HEK293 (cell line): ENCODE measurements at regions not wholly inside any gene's neighbourhood (a gene's known extent, or its start where the extent isn't known, plus 50 kb on each side); places are given as distances from the start of the nearest gene placed in this dataset.

ENCODE experiments used
- CTCF ChIA-PET: fragments of 350-600 bp; formaldehyde crosslinking; extraction: SDS; loops from one replicate; lab custom pipeline; 2021; ENCODE audit warnings: antibody characterized with exemption; lab: Yijun Ruan, JAX
- POLR2A ChIA-PET: fragments of 300-600 bp; formaldehyde crosslinking; extraction: SDS; loops from one replicate; lab custom pipeline; 2020; ENCODE audit warnings: antibody characterized with exemption, inconsistent platforms; lab: Yijun Ruan, JAX
- H3K27ac ChIP-seq: fragments of 200-500 bp; sonication (Bioruptor generic); 2 replicates; pipeline ENCODE4 v1.5.1; 2014; ENCODE audit warnings: low read depth, low read length, control low read depth, inconsistent platforms; ENCODE audit errors: extremely low read depth
- H3K36me3 ChIP-seq, 2 experiments: fragments of 200-500 bp in 1 of 2; sonication (Bioruptor generic) in 1 of 2; 1 replicate in 1 of 2; 2 replicates in 1 of 2; pipeline ENCODE4 v1.5.1; 2014 to 2017; ENCODE audit warnings: inconsistent platforms in 2 of 2, low read length in 2 of 2; ENCODE audit not compliant: control insufficient read depth in 2 of 2, insufficient read depth in 1 of 2
- H3K4me1 ChIP-seq: fragments of 200-500 bp; sonication (Bioruptor generic); 2 replicates; pipeline ENCODE4 v1.5.1; 2014; ENCODE audit warnings: mild to moderate bottlenecking, low read length, inconsistent platforms; ENCODE audit not compliant: control insufficient read depth, insufficient read depth
- H3K4me3 ChIP-seq: 2 replicates; pipeline ENCODE4 v1.5.1; 2011; ENCODE audit warnings: low read depth, mild to moderate bottlenecking, control low read depth, low read length, moderate library complexity
- H3K9me3 ChIP-seq: fragments of 200-500 bp; sonication (Bioruptor generic); 2 replicates; pipeline ENCODE4 v1.5.1; 2014; ENCODE audit warnings: low read depth, low read length, inconsistent platforms; ENCODE audit not compliant: control insufficient read depth, insufficient read depth
- GLI4 ChIP-seq: fragments of 450-650 bp; formaldehyde crosslinking; IDR thresholded peaks from 2 replicates; pipeline ENCODE4 v1.5.1; 2016; ENCODE audit warnings: missing biosample characterization, missing genetic modification characterization
- KLF9 ChIP-seq: fragments of 450-650 bp; formaldehyde crosslinking; IDR thresholded peaks from 2 replicates; pipeline ENCODE4 v1.5.1; 2016; ENCODE audit warnings: missing biosample characterization, missing genetic modification characterization, low read depth
- MEIS1 ChIP-seq: sonication (generic); formaldehyde crosslinking; IDR thresholded peaks from 2 replicates; pipeline ENCODE4 v1.8.1; 2022; ENCODE audit warnings: missing genetic modification reagents, mild to moderate bottlenecking, borderline replicate concordance
- MZF1 ChIP-seq: fragments of 450-650 bp; formaldehyde crosslinking; IDR thresholded peaks from 2 replicates; pipeline ENCODE4 v1.5.1; 2017; ENCODE audit warnings: missing biosample characterization, missing genetic modification characterization, borderline replicate concordance
- PATZ1 ChIP-seq: fragments of 450-650 bp; formaldehyde crosslinking; IDR thresholded peaks from 2 replicates; pipeline ENCODE4 v1.5.1; 2016; ENCODE audit warnings: missing biosample characterization, missing genetic modification characterization
- SETDB1 ChIP-seq: IDR thresholded peaks from one replicate; pipeline ENCODE4 v1.6.1; 2017; ENCODE audit warnings: mild to moderate bottlenecking, low read length, moderate library complexity, mixed read lengths; ENCODE audit not compliant: insufficient read length
- TRIM28 ChIP-seq: IDR thresholded peaks from 2 replicates; pipeline ENCODE4 v1.6.1; 2011; ENCODE audit warnings: low read length, control low read depth, borderline replicate concordance
- YY2 ChIP-seq: fragments of 450-650 bp; formaldehyde crosslinking; IDR thresholded peaks from 2 replicates; pipeline ENCODE4 v1.5.1; 2016; ENCODE audit warnings: missing biosample characterization, missing genetic modification characterization
- ZBTB10 ChIP-seq: fragments of 450-650 bp; formaldehyde crosslinking; IDR thresholded peaks from 2 replicates; pipeline ENCODE4 v1.5.1; 2016; ENCODE audit warnings: missing biosample characterization, missing genetic modification characterization
- ZBTB8A ChIP-seq: fragments of 450-650 bp; formaldehyde crosslinking; IDR thresholded peaks from 2 replicates; pipeline ENCODE4 v1.5.1; 2016; ENCODE audit warnings: missing biosample characterization, missing genetic modification characterization
- ZNF184 ChIP-seq: fragments of 450-650 bp; IDR thresholded peaks from 2 replicates; pipeline ENCODE4 v1.5.1; 2018; ENCODE audit warnings: missing biosample characterization, mild to moderate bottlenecking, missing genetic modification characterization
- ZNF19 ChIP-seq: fragments of 450-650 bp; formaldehyde crosslinking; IDR thresholded peaks from 2 replicates; pipeline ENCODE4; 2016; ENCODE audit warnings: missing biosample characterization, missing genetic modification characterization, low read depth
- ZNF24 ChIP-seq: fragments of 450-650 bp; formaldehyde crosslinking; IDR thresholded peaks from 2 replicates; pipeline ENCODE4 v1.5.1; 2016; ENCODE audit warnings: missing biosample characterization, missing genetic modification characterization
- ZNF302 ChIP-seq: fragments of 450-650 bp; formaldehyde crosslinking; IDR thresholded peaks from 2 replicates; pipeline ENCODE4 v1.5.1; 2016; ENCODE audit warnings: missing biosample characterization, missing genetic modification characterization, low read depth
- ZNF354C ChIP-seq: fragments of 450-650 bp; formaldehyde crosslinking; IDR thresholded peaks from 2 replicates; pipeline ENCODE4 v1.5.1; 2016; ENCODE audit warnings: missing biosample characterization, missing genetic modification characterization, low read depth, borderline replicate concordance
- ZNF548 ChIP-seq: fragments of 450-650 bp; formaldehyde crosslinking; IDR thresholded peaks from 2 replicates; pipeline ENCODE4 v1.5.1; 2016; ENCODE audit warnings: missing biosample characterization, missing genetic modification characterization
- ZNF571 ChIP-seq: fragments of 450-650 bp; formaldehyde crosslinking; IDR thresholded peaks from 2 replicates; pipeline ENCODE4 v1.5.0; 2017; ENCODE audit warnings: missing biosample characterization, missing genetic modification characterization
- ZNF596 ChIP-seq: fragments of 450-650 bp; IDR thresholded peaks from 2 replicates; pipeline ENCODE4 v1.5.0; 2018; ENCODE audit warnings: missing biosample characterization, mild to moderate bottlenecking, missing genetic modification characterization, moderate library complexity
- ZNF621 ChIP-seq: fragments of 450-650 bp; formaldehyde crosslinking; IDR thresholded peaks from 2 replicates; pipeline ENCODE4 v1.5.1; 2017; ENCODE audit warnings: missing biosample characterization, missing genetic modification characterization
- ZNF645 ChIP-seq: fragments of 450-650 bp; formaldehyde crosslinking; IDR thresholded peaks from 2 replicates; pipeline ENCODE4; 2016; ENCODE audit warnings: missing biosample characterization, missing genetic modification characterization
- ZNF654 ChIP-seq: fragments of 450-650 bp; formaldehyde crosslinking; IDR thresholded peaks from 2 replicates; pipeline ENCODE4 v1.5.1; 2016; ENCODE audit warnings: low read depth, missing biosample characterization, missing genetic modification characterization
- ZNF777 ChIP-seq: fragments of 450-650 bp; formaldehyde crosslinking; IDR thresholded peaks from 2 replicates; pipeline ENCODE4 v1.5.1; 2017; ENCODE audit warnings: missing biosample characterization, missing genetic modification characterization, borderline replicate concordance
- ZNF785 ChIP-seq: fragments of 450-650 bp; formaldehyde crosslinking; IDR thresholded peaks from 2 replicates; pipeline ENCODE4 v1.5.1; 2016; ENCODE audit warnings: missing biosample characterization, missing genetic modification characterization
- ZNF792 ChIP-seq: fragments of 450-650 bp; formaldehyde crosslinking; IDR thresholded peaks from 2 replicates; pipeline ENCODE4 v1.5.1; 2016; ENCODE audit warnings: missing biosample characterization, missing genetic modification characterization
- TF ChIP-seq, protein P1 (sequence below): fragments of 450-650 bp; formaldehyde crosslinking; IDR thresholded peaks from 2 replicates; pipeline ENCODE4 v1.5.1; 2016; ENCODE audit warnings: missing biosample characterization, missing genetic modification characterization

GRCh38 chr7:41428381-41428780 lies 274.5 kb downstream of the INHBA start:
- TF ChIP-seq ZNF654 (tag by site-specific recombination) (no peak), ZNF302 (no peak), KLF9 (tag by site-specific recombination) (no peak), ZNF596 (no peak), ZNF645 (tag by site-specific recombination) (no peak), ZNF785 (tag by site-specific recombination) (no peak), GLI4 (tag by site-specific recombination) (no peak), ZNF792 (tag by site-specific recombination) (no peak), ZNF184 (tag by site-specific recombination) (no peak)
- Histone ChIP-seq H3K9me3 (no peaks in the 10 kb centered on the region), H3K27ac (no peak overlapping the region), H3K36me3 (no peaks in the 10 kb centered on the region), H3K4me1 (no peaks in the 10 kb centered on the region), H3K4me3 (no peak overlapping the region)
- ChIA-PET POLR2A (no interaction called here), CTCF (no interaction called here)

DNA sequence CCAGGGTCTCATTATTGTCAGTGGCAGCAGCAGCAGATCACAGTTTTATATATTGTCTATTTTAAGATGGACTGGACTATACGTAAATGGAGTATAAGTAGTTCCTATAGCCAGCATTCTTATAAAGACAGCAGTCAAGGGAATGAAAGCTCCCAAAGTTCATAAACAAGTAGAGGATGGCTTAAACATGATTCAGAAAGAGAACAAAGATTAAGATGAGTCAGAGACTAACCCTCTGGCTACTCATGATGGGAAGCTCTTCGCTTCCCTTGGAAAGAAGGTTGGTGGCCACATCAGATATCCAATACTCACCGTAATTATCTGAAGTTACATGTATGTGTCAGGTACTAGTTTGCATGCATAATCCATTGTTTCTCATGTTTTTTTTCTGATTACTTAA lies 277.0 kb downstream of the INHBA start:
- ChIA-PET CTCF (interaction anchor here (0.6 kb wide), 1 partner anchor 12 kb away, joined by 5 read pairs; no protein-coding TSS in a partner anchor), POLR2A (no interaction called here)
- H3K27ac ChIP-seq: no peak overlapping the region

More for the DNA sequence above, 277.0 kb downstream of the INHBA start:
- no peak overlapping the region for H3K4me3 ChIP-seq
- no peaks in the 10 kb centered on the region for H3K36me3 ChIP-seq
- H3K9me3 ChIP-seq: no peaks in the 10 kb centered on the region
- no peaks in the 10 kb centered on the region for H3K4me1 ChIP-seq
- TF ChIP-seq MZF1: no peak
- no peak for TF ChIP-seq ZNF548 (tag by site-specific recombination)
- TF ChIP-seq YY2 (tag by site-specific recombination): no peak
- no peak for TF ChIP-seq ZNF571 (tag by site-specific recombination)
- no peak for TF ChIP-seq TRIM28
- no peak for TF ChIP-seq ZNF777 (tag by site-specific recombination)
- TF ChIP-seq PATZ1 (tag by site-specific recombination): no peak
- no peak for TF ChIP-seq ZBTB10 (tag by site-specific recombination)
- TF ChIP-seq ZNF621 (tag by site-specific recombination): no peak
- no peak for TF ChIP-seq ZNF24 (tag by site-specific recombination)
- no peak for TF ChIP-seq SETDB1
- TF ChIP-seq, protein P1, sequence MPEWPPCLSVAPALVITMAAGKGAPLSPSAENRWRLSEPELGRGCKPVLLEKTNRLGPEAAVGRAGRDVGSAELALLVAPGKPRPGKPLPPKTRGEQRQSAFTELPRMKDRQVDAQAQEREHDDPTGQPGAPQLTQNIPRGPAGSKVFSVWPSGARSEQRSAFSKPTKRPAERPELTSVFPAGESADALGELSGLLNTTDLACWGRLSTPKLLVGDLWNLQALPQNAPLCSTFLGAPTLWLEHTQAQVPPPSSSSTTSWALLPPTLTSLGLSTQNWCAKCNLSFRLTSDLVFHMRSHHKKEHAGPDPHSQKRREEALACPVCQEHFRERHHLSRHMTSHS: no peak
- no peak for TF ChIP-seq ZBTB8A
- TF ChIP-seq ZNF354C: no peak
- no peak for TF ChIP-seq MEIS1 (CRISPR knock-in tag)
- TF ChIP-seq ZNF19 (tag by site-specific recombination): no peak
